Spleen (tissue), 11 donors: ENCODE measurements at regions not wholly inside any gene's neighbourhood (a gene's known extent, or its start where the extent isn't known, plus 50 kb on each side); places are given as distances from the start of the nearest gene placed in this dataset.

Source experiments
- DNase-seq: peaks from one replicate; pipeline ENCODE4 v3.0.0-alpha.2; 2020
- H3K27ac ChIP-seq, 8 donors: fragments of 200-600 bp; sonication (generic) in 7 of 8; 1 replicate in 4 of 8; 2 replicates in 4 of 8; pipeline versions ENCODE4 v1.5.0 to v1.8.0; 2016 to 2021; ENCODE audit warnings: inconsistent platforms in 4 of 8, mild to moderate bottlenecking in 4 of 8, moderate library complexity in 1 of 8
- H3K27me3 ChIP-seq, 7 donors: fragments of 200-600 bp; sonication (generic) in 6 of 7; replicated peaks in 1 of 7; 1 replicate in 4 of 7; 2 replicates in 3 of 7; pipeline versions ENCODE4 v1.5.0 to v1.8.0; 2016 to 2021; ENCODE audit warnings: inconsistent platforms in 3 of 7, mild to moderate bottlenecking in 1 of 7
- H3K36me3 ChIP-seq, 6 donors: fragments of 200-600 bp; sonication (generic) in 5 of 6; 1 replicate in 4 of 6; 2 replicates in 2 of 6; pipeline versions ENCODE4 v1.5.0 to v1.8.0; 2016 to 2021; ENCODE audit warnings: inconsistent platforms in 2 of 6
- H3K4me1 ChIP-seq, 6 donors: fragments of 200-600 bp; sonication (generic) in 5 of 6; 1 replicate in 3 of 6; 2 replicates in 3 of 6; pipeline versions ENCODE4 v1.5.0 to v1.8.0; 2016 to 2021; ENCODE audit warnings: inconsistent platforms in 3 of 6
- H3K4me3 ChIP-seq, 8 donors: fragments of 200-600 bp; sonication (generic) in 7 of 8; 1 replicate in 4 of 8; 2 replicates in 4 of 8; pipeline versions ENCODE4 v1.5.0 to v1.8.0; 2016 to 2021; ENCODE audit warnings: inconsistent platforms in 4 of 8, mild to moderate bottlenecking in 4 of 8, moderate library complexity in 2 of 8
- H3K9me3 ChIP-seq, 8 donors: fragments of 200-600 bp; sonication (generic) in 7 of 8; 1 replicate in 4 of 8; 2 replicates in 4 of 8; pipeline versions ENCODE4 v1.5.0 to v1.8.0; 2016 to 2021; ENCODE audit warnings: inconsistent platforms in 4 of 8
- CTCF ChIP-seq, 11 experiments: fragments of 200-600 bp in 7 of 11; fragments of 450-650 bp in 4 of 11; sonication (generic) in 4 of 11; IDR thresholded peaks in 8 of 11; conservative IDR thresholded peaks in 3 of 11; 1 replicate in 7 of 11; 2 replicates in 4 of 11; pipeline versions ENCODE4 v1.4.0 to v1.8.0; 2016 to 2021; ENCODE audit warnings: antibody characterized with exemption in 11 of 11, inconsistent platforms in 4 of 11, mild to moderate bottlenecking in 1 of 11
- POLR2A ChIP-seq, 3 donors: fragments of 450-650 bp; IDR thresholded peaks; one replicate each; pipeline ENCODE4 v1.5.1; 2017; ENCODE audit warnings: antibody characterized with exemption in 3 of 3, mild to moderate bottlenecking in 1 of 3
- POLR2AphosphoS5 ChIP-seq, 3 donors: sonication (generic); formaldehyde crosslinking; IDR thresholded peaks; one replicate each; pipeline ENCODE4 v1.5.1; 2017; ENCODE audit warnings: antibody characterized with exemption in 3 of 3
- WGBS, 5 donors: extraction: QIAGEN DNeasy Blood & Tissue Kit in 3 of 5; methylation state at CpG; one replicate each; pipeline versions ENCODE4 v1.1.5 to v1.1.7; 2013 to 2018; 5-methylcytosine and 5-hydroxymethylcytosine counted together
- intact Hi-C: fragments of 100-400 bp; cut with DNase I; formaldehyde crosslinking; loops from one replicate; pipeline ENCODE4 v1.15.0; 2023; ENCODE audit warnings: low total_unique reads
- donor health status: healthy with polysubstance abuse.
- donor health status: DM: no; HTN: no; CAD: no; lungs with moderate emphysema.
- donor health status: DM: no; HTN: no; CAD: no.
- donor health status: Bipolar disorder and iron deficiency.
- donor health status: healthy.
- donor health status: DM: no; HTN: no; CAD: no.
- donor health status: DM: yes; HTN: yes; CAD: no.

GRCh38 chr2:117587310-117587709 is 227.2 kb upstream of the DDX18 start:
- no peak for TF ChIP-seq POLR2AphosphoS5 (IDR thresholded peaks at IDR 0.05)
- TF ChIP-seq CTCF (IDR thresholded peaks at IDR 0.05 in 8 of 11, conservative IDR thresholded peaks at IDR 0.05 in 3 of 11) = no peak
- no peak for TF ChIP-seq POLR2A (IDR thresholded peaks at IDR 0.05)
- Histone ChIP-seq H3K9me3 (peaks cover 0 to 24% (median 8%) of the 10 kb centered on the region in 8 donors), H3K4me1 (no peaks in the 10 kb centered on the region), H3K4me3 (no peak overlapping the region), H3K27me3 (no peaks in the 10 kb centered on the region), H3K27ac (no peak overlapping the region), H3K36me3 (no peaks in the 10 kb centered on the region)
- WGBS, 5 donors = 82 to 94% (median 82%) methylated on average over 4 of the region's 4 CpGs
- DNase-seq = no peak
- intact Hi-C loops = no loop called here

GRCh38 chr2:117603060-117603459 is 211.4 kb upstream of the DDX18 start:
- H3K36me3 ChIP-seq = no peaks in the 10 kb centered on the region
- intact Hi-C loops = no loop called here
- H3K4me3 ChIP-seq = no peak overlapping the region
- no peak overlapping the region for H3K27ac ChIP-seq
- no peak for DNase-seq
- H3K27me3 ChIP-seq = no peaks in the 10 kb centered on the region
- no peaks in the 10 kb centered on the region for H3K4me1 ChIP-seq
- no peaks in the 10 kb centered on the region for H3K9me3 ChIP-seq
- no peak for TF ChIP-seq POLR2A (IDR thresholded peaks at IDR 0.05)
- TF ChIP-seq CTCF (IDR thresholded peaks at IDR 0.05 in 8 of 11, conservative IDR thresholded peaks at IDR 0.05 in 3 of 11) = no peak
- no peak for TF ChIP-seq POLR2AphosphoS5 (IDR thresholded peaks at IDR 0.05)
- 57 to 68% (median 64%) methylated on average over 3 of the region's 3 CpGs for WGBS, 5 donors

- intact Hi-C loops = no loop called here
- Histone ChIP-seq H3K27ac (no peak overlapping the region), H3K27me3 (no peaks in the 10 kb centered on the region), H3K4me1 (no peaks in the 10 kb centered on the region), H3K9me3 (no peaks in the 10 kb centered on the region), H3K4me3 (no peak overlapping the region), H3K36me3 (no peaks in the 10 kb centered on the region)
- no peak for DNase-seq
- WGBS, 5 donors = 27 to 59% (median 48%) methylated on average over 5 of the region's 5 CpGs
- TF ChIP-seq CTCF (IDR thresholded peaks at IDR 0.05 in 8 of 11, conservative IDR thresholded peaks at IDR 0.05 in 3 of 11) = no peak
- TF ChIP-seq POLR2AphosphoS5 (IDR thresholded peaks at IDR 0.05) = no peak
- no peak for TF ChIP-seq POLR2A (IDR thresholded peaks at IDR 0.05)
These were observed 210.9 kb upstream of the DDX18 start for GRCh38 chr2:117603567-117603966.

GRCh38 chr2:117607202-117607601 is 207.3 kb upstream of the DDX18 start:
- Histone ChIP-seq H3K9me3 (peaks cover 0 to 4% (median 0%) of the 10 kb centered on the region in 8 donors), H3K27me3 (no peaks in the 10 kb centered on the region)
- 36 to 81% (median 69%) methylated on average over 2 of the region's 2 CpGs for WGBS, 5 donors

More at GRCh38 chr2:117607202-117607601, 207.3 kb upstream of the DDX18 start:
- intact Hi-C loops = no loop called here
- no peak for DNase-seq
- no peak for TF ChIP-seq CTCF (IDR thresholded peaks at IDR 0.05 in 8 of 11, conservative IDR thresholded peaks at IDR 0.05 in 3 of 11)
- TF ChIP-seq POLR2AphosphoS5 (IDR thresholded peaks at IDR 0.05) = no peak
- TF ChIP-seq POLR2A (IDR thresholded peaks at IDR 0.05) = no peak
- no peaks in the 10 kb centered on the region for H3K4me1 ChIP-seq
- no peaks in the 10 kb centered on the region for H3K36me3 ChIP-seq
- H3K4me3 ChIP-seq = no peak overlapping the region
- H3K27ac ChIP-seq = no peak overlapping the region
